GM21717 (cell line): ENCODE measurements at regions not wholly inside any gene's neighbourhood (a gene's known extent, or its start where the extent isn't known, plus 50 kb on each side); places are given as distances from the start of the nearest gene placed in this dataset.
"Not testable (repeated sequence)": the region's sequence is repeated elsewhere in the genome, so short reads cannot be mapped to it uniquely, and the experiment has no call there.

Experiments used
- ATAC-seq: cut with Tn5 transposase; IDR thresholded peaks from one replicate; pipeline ENCODE4 v1.9.1; 2021; ENCODE audit warnings: mild to moderate bottlenecking, moderate library complexity; ENCODE audit not compliant: unreplicated experiment

DNA sequence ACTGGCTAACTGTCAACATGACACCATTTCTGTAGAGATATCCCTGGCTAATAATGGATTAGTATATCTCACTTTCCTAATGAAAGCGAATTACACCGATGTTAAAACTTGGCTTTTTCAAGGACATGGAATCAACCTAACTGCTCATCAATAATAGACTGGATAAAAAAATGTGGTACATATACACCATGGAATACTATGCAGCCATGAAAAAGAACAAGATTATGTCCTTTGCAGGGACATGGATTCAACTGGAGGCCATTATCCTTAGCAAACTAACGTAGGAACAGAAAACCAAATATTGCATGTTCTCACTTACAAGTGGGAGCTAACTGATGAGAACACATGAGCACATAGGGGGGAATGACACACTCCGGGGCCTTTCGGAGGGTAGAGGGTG lies 62.6 kb downstream of the ZIC1 start:
- no peak for ATAC-seq

DNA sequence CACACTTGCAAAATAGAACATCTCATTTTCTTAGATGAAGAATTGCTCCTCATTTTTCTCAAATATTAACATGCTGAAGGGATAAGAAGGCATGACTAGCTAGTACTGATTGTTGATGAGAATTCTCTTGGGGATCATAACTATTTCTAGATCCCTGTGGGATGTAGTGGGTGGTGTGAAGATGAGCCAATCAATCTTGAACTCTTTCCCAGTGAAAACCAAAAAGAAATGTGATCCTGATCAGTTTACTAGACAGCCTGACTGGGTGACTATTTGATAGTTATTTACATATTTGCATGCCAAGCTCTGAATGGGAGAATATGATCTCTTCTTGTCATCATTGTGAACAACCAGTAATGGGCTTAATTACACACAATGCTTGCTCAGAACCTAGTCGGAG lies 63.7 kb downstream of the ZIC1 start:
- no peak for ATAC-seq

- ATAC-seq, result no peak
These were observed 74.0 kb downstream of the ZIC1 start for GRCh38 chr3:147483145-147483544.

GRCh38 chr3:147483578-147483977 lies 74.4 kb downstream of the ZIC1 start:
- no peak for ATAC-seq

DNA sequence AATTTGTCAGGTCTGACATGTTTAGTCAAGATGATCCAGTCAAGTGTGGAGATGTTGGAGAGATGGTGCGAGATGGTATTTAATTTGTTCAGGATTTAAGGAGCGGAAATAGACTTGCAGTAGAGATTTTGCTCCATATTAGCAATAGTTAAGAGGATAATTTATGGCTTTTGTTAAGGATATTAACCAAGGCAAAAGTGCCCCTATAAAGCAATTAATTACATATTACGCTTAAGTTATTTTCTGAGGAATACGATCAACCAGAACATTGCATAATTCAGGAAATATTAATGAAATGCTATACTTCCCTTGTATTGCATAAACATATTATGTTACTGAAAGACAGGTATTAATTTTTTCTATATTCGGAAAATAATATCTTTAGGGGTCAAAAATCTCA lies 83.9 kb downstream of the ZIC1 start:
- ATAC-seq, result no peak

GRCh38 chr3:147493666-147494065 lies 84.5 kb downstream of the ZIC1 start:
- no peak for ATAC-seq

- ATAC-seq, result no peak
These were observed 88.1 kb downstream of the ZIC1 start for GRCh38 chr3:147497286-147497685.

DNA sequence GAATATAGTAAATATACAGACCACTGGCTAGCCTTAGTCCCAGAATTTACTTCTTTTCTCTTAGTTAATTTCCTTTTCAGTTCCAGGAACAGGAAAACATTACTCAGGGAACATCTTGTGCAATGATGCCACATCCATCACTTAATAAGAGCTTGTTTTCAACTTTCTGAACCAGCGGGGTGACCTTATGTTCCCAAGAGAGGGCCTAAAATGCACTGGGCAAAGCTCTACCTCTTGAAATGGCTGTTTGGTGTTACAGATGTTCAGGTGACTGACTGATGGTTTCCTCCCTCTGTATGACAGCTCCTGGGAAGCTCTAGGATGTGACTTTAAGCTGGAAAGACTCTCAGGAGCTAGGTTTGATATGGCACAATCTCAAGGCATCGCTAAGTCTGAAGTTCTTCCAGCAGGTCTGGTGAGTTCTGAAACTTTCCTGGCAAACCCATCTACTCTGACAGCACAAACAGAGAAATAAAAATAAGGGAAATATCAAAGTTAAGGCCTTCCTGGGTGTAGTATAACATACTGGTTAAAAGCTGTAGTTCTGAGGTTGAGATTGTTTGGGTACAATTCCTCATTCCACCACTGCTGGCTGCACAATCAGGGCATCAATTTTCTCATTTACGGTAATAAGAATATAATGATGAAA lies 98.6 kb downstream of the ZIC1 start:
- no peak for ATAC-seq

GRCh38 chr3:147509448-147509847 lies 100.3 kb downstream of the ZIC1 start:
- no peak for ATAC-seq

DNA sequence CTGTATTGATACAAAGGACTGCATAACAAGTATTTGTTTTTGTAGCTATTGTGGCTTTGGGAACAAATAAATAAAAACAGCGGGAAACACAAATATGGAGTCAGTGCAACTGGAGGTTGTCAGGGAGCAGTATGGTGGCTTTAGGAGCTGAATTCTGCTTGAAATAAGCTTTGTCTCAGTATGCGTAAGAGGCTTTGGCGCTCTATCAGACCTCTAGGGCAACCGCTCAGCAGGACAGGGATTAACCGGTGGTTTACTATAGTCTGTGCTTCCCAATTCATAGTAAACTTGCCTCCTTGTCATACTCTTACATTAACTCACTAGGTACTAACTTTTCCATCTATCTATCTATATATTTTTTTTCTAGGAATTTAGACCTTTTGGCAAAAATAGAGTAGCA lies 104.6 kb downstream of the ZIC1 start:
- no peak for ATAC-seq

GRCh38 chr3:147514366-147515160 lies 105.4 kb downstream of the ZIC1 start:
- ATAC-seq, result no peak

GRCh38 chr3:147518465-147518864 lies 109.3 kb downstream of the ZIC1 start:
- no peak for ATAC-seq

GRCh38 chr3:147521646-147522045 lies 112.5 kb downstream of the ZIC1 start:
- no peak for ATAC-seq

DNA sequence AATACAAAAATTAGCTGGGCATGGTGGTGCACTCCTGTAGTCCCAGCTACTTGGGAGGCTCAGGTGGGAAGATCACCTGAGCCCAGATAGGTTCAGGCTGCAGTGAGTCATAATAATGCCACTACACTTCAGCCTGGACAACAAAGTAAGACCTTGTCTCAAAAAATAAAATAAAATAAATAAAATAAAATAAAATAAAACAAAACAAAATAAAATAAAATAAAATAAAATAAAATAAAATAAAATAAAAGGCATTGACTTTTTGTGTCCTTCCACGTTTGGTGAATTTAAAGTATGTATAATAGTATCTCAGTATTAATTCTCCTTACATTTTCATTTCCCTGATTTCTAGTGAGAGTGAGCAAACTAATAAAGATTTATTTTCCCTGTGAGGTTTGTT lies 113.6 kb downstream of the ZIC1 start:
- ATAC-seq, result not testable (repeated sequence)

- no peak for ATAC-seq
These were observed 120.4 kb downstream of the ZIC1 start for GRCh38 chr3:147529551-147529950.

- ATAC-seq, result peak; percentile 93
These were observed 128.9 kb downstream of the ZIC1 start for GRCh38 chr3:147538034-147538433.

- ATAC-seq, result no peak
These were observed 131.8 kb downstream of the ZIC1 start for GRCh38 chr3:147540921-147541320.

DNA sequence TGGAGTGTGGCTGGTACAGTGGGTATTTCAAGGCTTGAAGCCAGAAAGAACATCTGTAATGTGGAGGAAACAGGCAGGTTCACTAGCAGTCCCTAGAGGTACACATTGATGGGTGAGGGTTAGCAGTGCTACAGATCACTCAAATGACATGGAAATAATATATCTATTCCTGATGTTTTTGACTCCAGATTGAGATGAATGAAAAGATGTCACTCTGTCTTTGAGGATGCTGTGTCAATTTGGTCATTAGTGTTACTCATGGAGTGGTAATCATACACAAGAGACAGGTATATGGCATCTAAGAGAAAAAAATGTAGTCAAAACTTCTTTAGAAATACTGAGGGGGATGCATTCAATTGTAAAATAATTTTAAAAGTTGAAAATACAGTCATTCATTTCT lies 135.1 kb downstream of the ZIC1 start:
- no peak for ATAC-seq

- no peak for ATAC-seq
These were observed 142.3 kb downstream of the ZIC1 start for GRCh38 chr3:147551491-147551890.

GRCh38 chr3:147554332-147554731 lies 145.2 kb downstream of the ZIC1 start:
- no peak for ATAC-seq

DNA sequence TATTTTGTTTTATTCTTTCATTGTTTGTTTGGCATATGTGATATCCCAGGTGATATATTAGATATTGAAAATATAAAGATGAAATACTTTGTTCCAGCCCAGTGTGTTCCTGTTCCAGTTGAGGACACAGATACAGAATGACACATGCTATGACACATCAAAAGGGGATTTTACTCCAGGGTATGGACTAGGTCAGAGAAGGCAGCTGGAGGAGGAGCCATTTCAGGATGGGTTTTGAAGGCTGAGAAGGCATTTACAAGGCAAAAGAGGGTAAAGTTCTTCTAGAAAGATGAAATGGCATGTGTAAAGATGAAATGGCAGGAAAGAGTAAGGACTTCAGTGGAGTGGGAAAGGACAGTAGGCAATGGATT lies 163.8 kb downstream of the ZIC1 start:
- ATAC-seq, result peak; percentile 69

GRCh38 chr3:147574621-147575020 lies 165.5 kb downstream of the ZIC1 start:
- ATAC-seq, result no peak

GRCh38 chr3:147575391-147575790 lies 166.2 kb downstream of the ZIC1 start:
- no peak for ATAC-seq
